IMR-90 (cell line): ENCODE measurements at regions not wholly inside any gene's neighbourhood (a gene's known extent, or its start where the extent isn't known, plus 50 kb on each side); places are given as distances from the start of the nearest gene placed in this dataset.

Source experiments
- ATAC-seq: fragments of 200-7000 bp; cut with Tn5 transposase; 2 replicates; pipeline ENCODE4 v1.9.1; 2020; ENCODE audit warnings: low read depth, mild to moderate bottlenecking, moderate library complexity
- BruUV-seq: library from RNA; stranded (reverse); fragments of 400-500 nt; replicated peaks from 2 replicates; lab custom pipeline; 2021; lab: Mats Ljungman, UMichigan
- CTCF ChIA-PET: fragments of 300-600 bp; formaldehyde crosslinking; extraction: SDS; loops from one replicate; lab custom pipeline; 2021; ENCODE audit warnings: antibody characterized with exemption; lab: Yijun Ruan, JAX
- POLR2A ChIA-PET: fragments of 300-600 bp; sonication (Branson Sonifier 250); formaldehyde crosslinking; loops from one replicate; lab custom pipeline; 2022; ENCODE audit warnings: antibody characterized with exemption; ENCODE audit not compliant: unreplicated experiment; lab: Charles Lee
- DNase-seq: peaks from one replicate; pipeline ENCODE4 v3.0.0; 2013
- H2AFZ ChIP-seq: replicated peaks from 2 replicates; pipeline ENCODE3; 2013; ENCODE audit warnings: low read length, mild to moderate bottlenecking; ENCODE audit not compliant: poor library complexity
- H2AK5ac ChIP-seq: 2 replicates; pipeline ENCODE4 v1.6.1; 2013; ENCODE audit warnings: low read depth, low read length, inconsistent platforms
- H2AK9ac ChIP-seq: replicated peaks from 2 replicates; pipeline ENCODE3; 2013; ENCODE audit warnings: mild to moderate bottlenecking, low read depth, low read length, moderate library complexity; ENCODE audit not compliant: poor library complexity
- H2BK120ac ChIP-seq: 2 replicates; pipeline ENCODE4 v1.6.1; 2013; ENCODE audit warnings: low read depth, low read length, inconsistent platforms
- H2BK15ac ChIP-seq: 3 replicates; pipeline ENCODE4 v1.6.1; 2013; ENCODE audit warnings: low read depth, low read length, inconsistent platforms
- H2BK20ac ChIP-seq: 2 replicates; pipeline ENCODE4 v1.6.1; 2013; ENCODE audit warnings: low read depth, mild to moderate bottlenecking, inconsistent platforms, low read length, moderate library complexity
- H2BK5ac ChIP-seq: 2 replicates; pipeline ENCODE4 v1.6.1; 2013; ENCODE audit warnings: mild to moderate bottlenecking, low read depth, low read length, inconsistent platforms; ENCODE audit not compliant: poor library complexity, severe bottlenecking
- H3K14ac ChIP-seq: replicated peaks from 2 replicates; pipeline ENCODE4 v1.6.1; 2013; ENCODE audit warnings: low read depth, low read length, inconsistent platforms
- H3K18ac ChIP-seq: 2 replicates; pipeline ENCODE4 v1.6.1; 2013; ENCODE audit warnings: low read depth, low read length, control low read depth
- H3K23ac ChIP-seq: 2 replicates; pipeline ENCODE4 v1.6.1; 2013; ENCODE audit warnings: low read depth, low read length, inconsistent platforms
- H3K27ac ChIP-seq: 2 replicates; pipeline ENCODE4 v1.5.1; 2013; ENCODE audit warnings: mild to moderate bottlenecking, control low read depth, low read length; ENCODE audit not compliant: insufficient read depth
- H3K27me3 ChIP-seq: 2 replicates; pipeline ENCODE4 v1.6.1; 2013; ENCODE audit warnings: low read length; ENCODE audit not compliant: control insufficient read depth, insufficient read depth
- H3K36me3 ChIP-seq: 2 replicates; pipeline ENCODE4 v1.6.1; 2013; ENCODE audit warnings: low read length, mixed read lengths; ENCODE audit not compliant: control insufficient read depth, insufficient read depth
- H3K4ac ChIP-seq: 2 replicates; pipeline ENCODE4 v1.6.1; 2013; ENCODE audit warnings: low read depth, low read length, inconsistent platforms
- H3K4me1 ChIP-seq: 2 replicates; pipeline ENCODE4 v1.6.1; 2013; ENCODE audit warnings: low read length, mixed read lengths; ENCODE audit not compliant: control insufficient read depth, insufficient read depth
- H3K4me2 ChIP-seq: 2 replicates; pipeline ENCODE4 v1.6.1; 2013; ENCODE audit warnings: low read depth, mild to moderate bottlenecking, control low read depth, low read length, moderate library complexity
- H3K4me3 ChIP-seq: 2 replicates; pipeline ENCODE4 v1.5.1; 2013; ENCODE audit warnings: low read depth, mild to moderate bottlenecking, control low read depth, low read length, moderate library complexity; ENCODE audit not compliant: insufficient read depth
- H3K56ac ChIP-seq: 2 replicates; pipeline ENCODE4 v1.6.1; 2013; ENCODE audit warnings: low read length, inconsistent platforms; ENCODE audit not compliant: insufficient read depth; ENCODE audit errors: extremely low read depth
- H3K79me1 ChIP-seq, 2 experiments: 2 replicates each; pipeline ENCODE4 v1.6.1; 2013; ENCODE audit warnings: low read length in 2 of 2, inconsistent platforms in 1 of 2, low read depth in 1 of 2
- H3K9ac ChIP-seq: 2 replicates; pipeline ENCODE4 v1.6.1; 2013; ENCODE audit warnings: low read depth, low read length, control low read depth
- H3K9me1 ChIP-seq: 2 replicates; pipeline ENCODE4 v1.6.1; 2013; ENCODE audit warnings: low read length, inconsistent platforms; ENCODE audit not compliant: insufficient read depth
- H3K9me3 ChIP-seq: 2 replicates; pipeline ENCODE4 v1.6.1; 2013; ENCODE audit warnings: low read length; ENCODE audit not compliant: control insufficient read depth, insufficient read depth
- H4K20me1 ChIP-seq: 2 replicates; pipeline ENCODE4 v1.6.1; 2013; ENCODE audit warnings: low read length, inconsistent platforms; ENCODE audit not compliant: insufficient read depth
- H4K5ac ChIP-seq: 2 replicates; pipeline ENCODE4 v1.6.1; 2013; ENCODE audit warnings: mild to moderate bottlenecking, low read depth, low read length, control low read depth
- H4K8ac ChIP-seq, 2 experiments: 2 replicates each; pipeline ENCODE4 v1.6.1; 2013; ENCODE audit warnings: low read depth in 2 of 2, low read length in 2 of 2, control low read depth in 1 of 2, inconsistent platforms in 1 of 2
- H4K91ac ChIP-seq: 2 replicates; pipeline ENCODE4 v1.6.1; 2013; ENCODE audit warnings: low read depth, low read length, inconsistent platforms; ENCODE audit not compliant: insufficient read depth
- CHD1 ChIP-seq: IDR thresholded peaks from 2 replicates; pipeline ENCODE4 v1.6.1; 2012; ENCODE audit warnings: low read depth, low read length, improper control_type of control experiment
- MAFK ChIP-seq: IDR thresholded peaks from 2 replicates; pipeline ENCODE4 v1.6.1; 2012; ENCODE audit warnings: low read depth, low read length, improper control_type of control experiment
- RAD21 ChIP-seq: IDR thresholded peaks from 2 replicates; pipeline ENCODE4 v1.6.1; 2012; ENCODE audit warnings: low read length, improper control_type of control experiment
- RCOR1 ChIP-seq: IDR thresholded peaks from 2 replicates; pipeline ENCODE4 v1.6.1; 2012; ENCODE audit warnings: mild to moderate bottlenecking, low read length, improper control_type of control experiment; ENCODE audit not compliant: insufficient replicate concordance
- RFX5 ChIP-seq: IDR thresholded peaks from 2 replicates; pipeline ENCODE4 v1.8.0; 2012; ENCODE audit warnings: low read depth, mild to moderate bottlenecking, low read length, moderate library complexity
- SMC3 ChIP-seq: fragments of 150-350 bp; IDR thresholded peaks from 2 replicates; pipeline ENCODE4 v1.6.1; 2016; ENCODE audit warnings: low read depth, mild to moderate bottlenecking, antibody characterized with exemption, low read length, moderate library complexity
- WGBS, 2 experiments: methylation state at CpG; one replicate each; pipeline versions ENCODE4 v1.1.5 to v1.1.7; 2013; ENCODE audit warnings: missing lambda C conversion rate in 2 of 2; ENCODE audit not compliant: insufficient read length in 1 of 2; ENCODE audit errors: extremely low coverage in 2 of 2; 5-methylcytosine and 5-hydroxymethylcytosine counted together
- dilution Hi-C: fragments of 300-500 bp; cut with HindIII; formaldehyde crosslinking; loops from one replicate; pipeline ENCODE4 v1.14.3; 2018; ENCODE audit warnings: low sequenced_read_pairs; ENCODE audit not compliant: unreplicated experiment
- in situ Hi-C: fragments of 300-500 bp; cut with MboI; formaldehyde crosslinking; loops from 3 replicates; pipeline ENCODE4 v1.14.3; 2019; ENCODE audit warnings: low sequenced_read_pairs, inconsistent platforms, mixed read lengths
- intact Hi-C: fragments of 100-400 bp; cut with micrococcal nuclease; formaldehyde crosslinking; loops from 2 replicates; pipeline ENCODE4 v1.10.0; 2022
- TF ChIP-seq, protein P1 (sequence below): conservative IDR thresholded peaks from 2 replicates; pipeline ENCODE4 v1.5.1; 2012; ENCODE audit warnings: mild to moderate bottlenecking, low read depth, low read length, improper control_type of control experiment

DNA sequence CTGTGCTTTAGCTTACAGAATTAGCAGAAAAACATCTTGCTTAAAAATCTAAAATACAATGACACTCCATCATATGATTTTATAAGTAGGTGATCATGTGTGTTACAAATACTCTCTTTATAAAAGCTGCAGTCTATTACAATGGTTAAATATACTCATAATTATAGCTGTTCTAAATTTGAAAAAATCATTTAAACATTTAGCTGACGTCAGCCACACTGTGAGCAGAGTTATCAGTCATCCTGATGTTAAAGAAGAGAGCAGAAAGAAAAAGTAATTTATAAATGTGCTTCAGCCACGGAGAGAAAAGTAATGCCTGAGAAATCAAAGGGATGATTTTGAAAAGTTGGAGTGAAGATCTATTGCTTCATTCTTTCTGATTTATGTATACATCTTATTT lies 1325.9 kb upstream of the B3GALT2 start:
- H2BK15ac ChIP-seq = no peak overlapping the region
- dilution Hi-C loops (no loop called here), in situ Hi-C loops (no loop called here), intact Hi-C loops (no loop called here)
- H3K18ac ChIP-seq = no peak overlapping the region
- H2AFZ ChIP-seq = no peak overlapping the region
- BruUV-seq = no TSS peak
- H3K56ac ChIP-seq = no peak overlapping the region
- H3K9me1 ChIP-seq = no peaks in the 10 kb centered on the region
- no peak overlapping the region for H3K23ac ChIP-seq
- H3K4me2 ChIP-seq = no peak overlapping the region
- H3K36me3 ChIP-seq = no peaks in the 10 kb centered on the region
- no peak overlapping the region for H2BK5ac ChIP-seq
- no peak overlapping the region for H4K8ac ChIP-seq
- H2AK5ac ChIP-seq = no peak overlapping the region
- no peak overlapping the region for H3K9ac ChIP-seq
- H2BK120ac ChIP-seq = no peak overlapping the region
- no peak overlapping the region for H4K5ac ChIP-seq
- no peak overlapping the region for H3K4ac ChIP-seq
- no peaks in the 10 kb centered on the region for H3K27me3 ChIP-seq
- no peak overlapping the region for H2BK20ac ChIP-seq
- ChIA-PET CTCF (no interaction called here), POLR2A (no interaction called here)
- H3K4me3 ChIP-seq = no peak overlapping the region
- H3K9me3 ChIP-seq = peaks cover 8% of the 10 kb centered on the region
- DNase-seq (no peak), ATAC-seq (no peak)
- no peaks in the 10 kb centered on the region for H3K79me1 ChIP-seq
- no peak overlapping the region for H2AK9ac ChIP-seq
- no peak overlapping the region for H3K14ac ChIP-seq
- H4K91ac ChIP-seq = no peak overlapping the region
- TF ChIP-seq, protein P1, sequence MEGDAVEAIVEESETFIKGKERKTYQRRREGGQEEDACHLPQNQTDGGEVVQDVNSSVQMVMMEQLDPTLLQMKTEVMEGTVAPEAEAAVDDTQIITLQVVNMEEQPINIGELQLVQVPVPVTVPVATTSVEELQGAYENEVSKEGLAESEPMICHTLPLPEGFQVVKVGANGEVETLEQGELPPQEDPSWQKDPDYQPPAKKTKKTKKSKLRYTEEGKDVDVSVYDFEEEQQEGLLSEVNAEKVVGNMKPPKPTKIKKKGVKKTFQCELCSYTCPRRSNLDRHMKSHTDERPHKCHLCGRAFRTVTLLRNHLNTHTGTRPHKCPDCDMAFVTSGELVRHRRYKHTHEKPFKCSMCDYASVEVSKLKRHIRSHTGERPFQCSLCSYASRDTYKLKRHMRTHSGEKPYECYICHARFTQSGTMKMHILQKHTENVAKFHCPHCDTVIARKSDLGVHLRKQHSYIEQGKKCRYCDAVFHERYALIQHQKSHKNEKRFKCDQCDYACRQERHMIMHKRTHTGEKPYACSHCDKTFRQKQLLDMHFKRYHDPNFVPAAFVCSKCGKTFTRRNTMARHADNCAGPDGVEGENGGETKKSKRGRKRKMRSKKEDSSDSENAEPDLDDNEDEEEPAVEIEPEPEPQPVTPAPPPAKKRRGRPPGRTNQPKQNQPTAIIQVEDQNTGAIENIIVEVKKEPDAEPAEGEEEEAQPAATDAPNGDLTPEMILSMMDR = no peak
- no peak for TF ChIP-seq MAFK
- TF ChIP-seq CHD1 = no peak
- no peak for TF ChIP-seq SMC3
- no peak for TF ChIP-seq RFX5
- TF ChIP-seq RCOR1 = no peak
- TF ChIP-seq RAD21 = no peak
- no peaks in the 10 kb centered on the region for H3K4me1 ChIP-seq
- no CpG with 5 or more reads among the region's 2 CpGs for WGBS, 2 experiments
- H4K20me1 ChIP-seq = no peaks in the 10 kb centered on the region
- H3K27ac ChIP-seq = no peak overlapping the region
